ENCODE measurements at regions not wholly inside any gene's neighbourhood (a gene's known extent, or its start where the extent isn't known, plus 50 kb on each side); places are given as distances from the start of the nearest gene placed in this dataset.

DNA sequence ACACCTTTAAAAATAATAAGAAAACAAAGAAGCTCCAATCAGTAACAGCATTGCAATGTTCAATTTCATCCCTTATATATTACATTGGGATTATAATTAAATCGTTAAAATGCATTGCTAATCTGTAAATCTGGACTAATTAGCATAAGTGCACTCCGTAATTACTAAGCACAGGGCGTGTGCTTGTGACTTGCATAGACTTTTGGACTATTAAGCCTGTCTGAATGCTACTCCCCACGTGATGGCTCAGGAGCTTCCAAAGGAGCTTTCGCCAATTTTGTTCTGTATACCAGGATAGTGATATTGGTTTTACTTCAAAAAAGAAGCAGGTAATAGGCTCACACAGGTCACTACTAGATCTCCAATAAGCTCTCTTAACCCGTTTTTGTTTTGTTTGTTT is 497.1 kb downstream of the SMARCA1 start:
- Histone ChIP-seq H3K9ac (ENCODE audit: low read length) (no peak overlapping the region), H3K27me3 (ENCODE audit: insufficient read depth, low read depth, low read length) (no peaks in the 10 kb centered on the region), H3K79me2 (replicated peaks; ENCODE audit: insufficient read depth, low read length) (no peaks in the 10 kb centered on the region), H2AFZ (ENCODE audit: low read depth, low read length) (no peak overlapping the region), H3K36me3 (ENCODE audit: insufficient read depth, low read length) (no peaks in the 10 kb centered on the region), H3F3A (ENCODE audit: insufficient read depth, low read length, poor library complexity, severe bottlenecking) (no peaks in the 10 kb centered on the region), H3K4me2 (ENCODE audit: low read length) (no peak overlapping the region), H3K9me3 (ENCODE audit: low read length) (no peaks in the 10 kb centered on the region), H4K20me1 (ENCODE audit: insufficient read depth) (no peaks in the 10 kb centered on the region), H3K9me2 (ENCODE audit: insufficient read depth, low read length) (no peaks in the 10 kb centered on the region), H3K4me3 (ENCODE audit: low read length) (no peak overlapping the region), H3K27ac (ENCODE audit: low read length) (no peak overlapping the region)
- TF ChIP-seq, protein P1, sequence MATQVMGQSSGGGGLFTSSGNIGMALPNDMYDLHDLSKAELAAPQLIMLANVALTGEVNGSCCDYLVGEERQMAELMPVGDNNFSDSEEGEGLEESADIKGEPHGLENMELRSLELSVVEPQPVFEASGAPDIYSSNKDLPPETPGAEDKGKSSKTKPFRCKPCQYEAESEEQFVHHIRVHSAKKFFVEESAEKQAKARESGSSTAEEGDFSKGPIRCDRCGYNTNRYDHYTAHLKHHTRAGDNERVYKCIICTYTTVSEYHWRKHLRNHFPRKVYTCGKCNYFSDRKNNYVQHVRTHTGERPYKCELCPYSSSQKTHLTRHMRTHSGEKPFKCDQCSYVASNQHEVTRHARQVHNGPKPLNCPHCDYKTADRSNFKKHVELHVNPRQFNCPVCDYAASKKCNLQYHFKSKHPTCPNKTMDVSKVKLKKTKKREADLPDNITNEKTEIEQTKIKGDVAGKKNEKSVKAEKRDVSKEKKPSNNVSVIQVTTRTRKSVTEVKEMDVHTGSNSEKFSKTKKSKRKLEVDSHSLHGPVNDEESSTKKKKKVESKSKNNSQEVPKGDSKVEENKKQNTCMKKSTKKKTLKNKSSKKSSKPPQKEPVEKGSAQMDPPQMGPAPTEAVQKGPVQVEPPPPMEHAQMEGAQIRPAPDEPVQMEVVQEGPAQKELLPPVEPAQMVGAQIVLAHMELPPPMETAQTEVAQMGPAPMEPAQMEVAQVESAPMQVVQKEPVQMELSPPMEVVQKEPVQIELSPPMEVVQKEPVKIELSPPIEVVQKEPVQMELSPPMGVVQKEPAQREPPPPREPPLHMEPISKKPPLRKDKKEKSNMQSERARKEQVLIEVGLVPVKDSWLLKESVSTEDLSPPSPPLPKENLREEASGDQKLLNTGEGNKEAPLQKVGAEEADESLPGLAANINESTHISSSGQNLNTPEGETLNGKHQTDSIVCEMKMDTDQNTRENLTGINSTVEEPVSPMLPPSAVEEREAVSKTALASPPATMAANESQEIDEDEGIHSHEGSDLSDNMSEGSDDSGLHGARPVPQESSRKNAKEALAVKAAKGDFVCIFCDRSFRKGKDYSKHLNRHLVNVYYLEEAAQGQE (IDR thresholded peaks at IDR 0.05; ENCODE audit: borderline replicate concordance) = no peak
- TF ChIP-seq RAD21 (conservative IDR thresholded peaks at IDR 0.05) (no peak), TAF1 (IDR thresholded peaks at IDR 0.05; ENCODE audit: low read depth) (no peak), EP300 (conservative IDR thresholded peaks at IDR 0.05; ENCODE audit: poor library complexity, severe bottlenecking) (no peak), MXI1 (conservative IDR thresholded peaks at IDR 0.05; ENCODE audit: poor library complexity, severe bottlenecking) (no peak), SMC3 (conservative IDR thresholded peaks at IDR 0.05; ENCODE audit: poor library complexity) (no peak), EZH2 (IDR thresholded peaks at IDR 0.05; ENCODE audit: borderline replicate concordance, insufficient read depth, low read length, poor library complexity, severe bottlenecking) (no peak), POLR2AphosphoS5 (IDR thresholded peaks at IDR 0.05) (no peak)
- TF ChIP-seq, protein P2, sequence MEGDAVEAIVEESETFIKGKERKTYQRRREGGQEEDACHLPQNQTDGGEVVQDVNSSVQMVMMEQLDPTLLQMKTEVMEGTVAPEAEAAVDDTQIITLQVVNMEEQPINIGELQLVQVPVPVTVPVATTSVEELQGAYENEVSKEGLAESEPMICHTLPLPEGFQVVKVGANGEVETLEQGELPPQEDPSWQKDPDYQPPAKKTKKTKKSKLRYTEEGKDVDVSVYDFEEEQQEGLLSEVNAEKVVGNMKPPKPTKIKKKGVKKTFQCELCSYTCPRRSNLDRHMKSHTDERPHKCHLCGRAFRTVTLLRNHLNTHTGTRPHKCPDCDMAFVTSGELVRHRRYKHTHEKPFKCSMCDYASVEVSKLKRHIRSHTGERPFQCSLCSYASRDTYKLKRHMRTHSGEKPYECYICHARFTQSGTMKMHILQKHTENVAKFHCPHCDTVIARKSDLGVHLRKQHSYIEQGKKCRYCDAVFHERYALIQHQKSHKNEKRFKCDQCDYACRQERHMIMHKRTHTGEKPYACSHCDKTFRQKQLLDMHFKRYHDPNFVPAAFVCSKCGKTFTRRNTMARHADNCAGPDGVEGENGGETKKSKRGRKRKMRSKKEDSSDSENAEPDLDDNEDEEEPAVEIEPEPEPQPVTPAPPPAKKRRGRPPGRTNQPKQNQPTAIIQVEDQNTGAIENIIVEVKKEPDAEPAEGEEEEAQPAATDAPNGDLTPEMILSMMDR (IDR thresholded peaks at IDR 0.05; ENCODE audit: poor library complexity, severe bottlenecking) = no peak

DNA sequence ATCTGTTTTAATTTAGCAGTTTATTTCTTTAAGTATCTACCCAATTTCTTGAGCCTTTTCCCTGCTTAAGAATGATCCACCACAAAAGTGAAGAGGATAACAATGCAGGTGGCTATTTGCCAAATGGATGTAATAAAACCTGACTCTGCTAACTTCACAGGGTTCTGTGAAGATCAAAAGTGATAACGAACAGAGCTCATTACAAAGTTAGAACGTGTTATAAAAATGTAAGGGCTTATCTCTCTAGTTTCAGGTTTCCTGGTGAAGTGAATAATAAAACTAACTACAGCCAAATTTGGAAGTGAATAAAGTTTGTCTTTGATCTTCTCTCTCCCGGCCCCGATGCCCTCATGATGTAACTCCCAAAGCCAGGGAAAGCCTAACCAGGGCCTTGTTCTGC is 497.9 kb downstream of the SMARCA1 start:
- Histone ChIP-seq H3F3A (ENCODE audit: insufficient read depth, low read length, poor library complexity, severe bottlenecking) (no peaks in the 10 kb centered on the region), H3K27me3 (ENCODE audit: insufficient read depth, low read depth, low read length) (no peaks in the 10 kb centered on the region), H3K79me2 (replicated peaks; ENCODE audit: insufficient read depth, low read length) (no peaks in the 10 kb centered on the region), H3K9me3 (ENCODE audit: low read length) (no peaks in the 10 kb centered on the region), H3K27ac (ENCODE audit: low read length) (no peak overlapping the region), H3K9ac (ENCODE audit: low read length) (no peak overlapping the region), H2AFZ (ENCODE audit: low read depth, low read length) (no peak overlapping the region), H3K4me3 (ENCODE audit: low read length) (no peak overlapping the region), H3K36me3 (ENCODE audit: insufficient read depth, low read length) (no peaks in the 10 kb centered on the region), H4K20me1 (ENCODE audit: insufficient read depth) (no peaks in the 10 kb centered on the region), H3K4me2 (ENCODE audit: low read length) (no peak overlapping the region), H3K9me2 (ENCODE audit: insufficient read depth, low read length) (no peaks in the 10 kb centered on the region)
- TF ChIP-seq RAD21 (conservative IDR thresholded peaks at IDR 0.05) (no peak), POLR2AphosphoS5 (IDR thresholded peaks at IDR 0.05) (no peak), SMC3 (conservative IDR thresholded peaks at IDR 0.05; ENCODE audit: poor library complexity) (no peak), MXI1 (conservative IDR thresholded peaks at IDR 0.05; ENCODE audit: poor library complexity, severe bottlenecking) (no peak), EZH2 (IDR thresholded peaks at IDR 0.05; ENCODE audit: borderline replicate concordance, insufficient read depth, low read length, poor library complexity, severe bottlenecking) (no peak), TAF1 (IDR thresholded peaks at IDR 0.05; ENCODE audit: low read depth) (no peak), EP300 (conservative IDR thresholded peaks at IDR 0.05; ENCODE audit: poor library complexity, severe bottlenecking) (no peak)
- TF ChIP-seq, protein P2 (IDR thresholded peaks at IDR 0.05; ENCODE audit: poor library complexity, severe bottlenecking) = no peak
- TF ChIP-seq, protein P1 (IDR thresholded peaks at IDR 0.05; ENCODE audit: borderline replicate concordance) = no peak
